Stimulated activated CD8-positive, alpha-beta memory T cell treated with anti-CD3 and anti-CD28 coated beads, Interleukin-15, amount 100 ng/mL, for 1 hour (primary cell): ENCODE measurements at regions not wholly inside any gene's neighbourhood (a gene's known extent, or its start where the extent isn't known, plus 50 kb on each side); places are given as distances from the start of the nearest gene placed in this dataset.
A peak's percentile ranks its signal among the peaks of the same experiment; 100 is the strongest.

Source experiments
- DNase-seq: peaks from one replicate; pipeline ENCODE4 v3.0.0-alpha.2; 2020; ENCODE audit warnings: low read depth

DNA sequence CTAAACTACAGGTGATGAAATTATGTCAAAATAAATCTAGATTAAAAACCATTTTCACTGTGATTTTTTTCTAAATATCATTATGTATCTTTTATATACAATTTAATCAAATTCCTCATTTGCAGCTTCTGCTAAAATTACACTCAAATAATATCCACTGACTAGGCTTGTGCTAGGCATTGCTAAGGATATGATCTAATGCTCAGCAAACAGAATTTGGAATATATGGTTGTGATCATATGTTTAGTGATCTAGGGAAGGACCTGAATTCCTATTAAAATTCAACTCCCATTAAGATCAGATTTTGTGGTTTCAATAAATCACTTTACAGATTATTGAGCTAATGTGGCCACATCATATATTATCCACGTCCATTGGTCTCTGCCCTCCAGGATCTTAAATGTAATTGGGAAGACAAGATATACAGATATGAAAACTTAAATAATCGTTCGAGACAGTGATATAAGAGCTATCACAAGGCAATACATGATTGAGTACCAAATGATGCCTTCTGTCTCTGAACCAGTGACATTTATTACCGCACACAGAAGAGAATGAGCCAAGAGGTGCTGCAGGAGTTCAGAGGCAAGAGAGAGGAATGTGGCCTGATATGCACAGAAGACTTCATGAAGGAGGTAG lies 206.0 kb upstream of the RPS6KA3 start:
- DNase-seq = no peak

DNA sequence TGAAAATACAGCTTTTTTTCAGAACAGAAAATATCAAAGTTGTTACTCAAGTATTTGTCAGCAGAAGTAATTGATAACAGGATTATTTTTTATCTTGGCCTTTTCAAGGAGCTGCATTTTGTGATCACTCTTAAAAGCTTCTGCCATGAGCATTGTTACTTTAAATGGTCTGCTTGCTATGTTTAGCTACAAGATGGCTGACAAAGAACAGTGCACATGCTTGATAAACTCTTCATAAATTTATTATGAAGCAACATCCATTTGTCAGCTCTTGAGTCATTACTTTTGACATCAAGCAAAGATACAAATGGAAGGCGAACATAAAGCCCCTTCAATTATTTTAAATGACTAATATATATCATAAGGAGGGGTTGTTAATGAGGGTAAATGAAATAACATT lies 205.4 kb upstream of the RPS6KA3 start:
- no peak for DNase-seq

DNA sequence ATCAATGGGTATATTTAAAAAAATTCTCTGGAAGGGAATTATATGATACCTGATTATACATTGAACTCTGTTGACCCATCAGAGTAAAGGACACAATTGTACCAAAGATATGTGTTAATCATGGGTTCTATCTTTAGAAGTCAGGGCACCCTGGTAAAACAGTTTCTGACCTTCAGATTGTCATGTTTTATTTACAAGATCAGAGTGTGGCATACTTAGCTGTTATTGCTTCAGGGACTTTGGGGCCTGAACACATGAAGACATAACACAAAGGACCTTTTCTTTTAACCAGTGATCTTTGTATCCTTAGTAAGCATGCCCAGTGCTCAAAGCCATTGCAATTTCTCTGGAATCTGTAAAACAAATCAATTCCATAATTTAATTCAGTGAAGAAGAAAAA lies 204.8 kb upstream of the RPS6KA3 start:
- DNase-seq = no peak

DNA sequence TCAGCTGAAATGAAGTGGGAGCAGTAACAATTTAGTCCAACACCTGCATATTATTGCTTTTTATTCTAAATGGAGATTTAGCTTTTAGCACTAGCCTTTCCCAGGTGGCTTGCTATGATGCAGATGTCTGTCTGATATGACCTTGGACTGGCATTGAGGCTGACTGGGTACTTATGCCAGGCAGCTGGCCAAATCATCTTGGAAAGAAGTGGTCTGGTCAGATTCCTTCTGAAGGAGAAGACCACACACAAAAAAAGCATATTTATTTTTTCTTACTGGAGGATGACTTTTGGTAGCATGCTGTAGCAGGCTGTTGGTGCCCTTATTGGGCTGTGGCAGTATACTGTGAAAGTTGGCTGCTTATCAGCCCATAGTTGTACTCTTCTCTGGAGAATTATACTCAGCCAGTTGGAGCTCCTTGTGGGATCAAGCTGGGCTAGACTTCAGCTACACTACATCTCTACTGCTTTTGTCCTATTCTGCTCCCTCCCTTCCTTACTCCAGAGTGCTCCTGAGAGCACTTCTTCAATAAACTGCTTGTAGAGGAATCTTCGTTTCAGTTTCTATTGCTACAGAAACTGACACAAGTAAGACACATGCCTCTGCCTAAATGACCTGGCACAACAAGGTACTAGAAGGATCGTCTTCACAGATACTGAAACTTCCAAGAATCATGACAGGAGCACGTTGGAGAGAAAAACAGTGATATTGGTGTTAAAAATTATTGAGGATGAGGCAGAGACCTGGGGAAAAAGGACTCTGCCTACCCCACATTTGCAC lies 196.8 kb upstream of the RPS6KA3 start:
- no peak for DNase-seq

DNA sequence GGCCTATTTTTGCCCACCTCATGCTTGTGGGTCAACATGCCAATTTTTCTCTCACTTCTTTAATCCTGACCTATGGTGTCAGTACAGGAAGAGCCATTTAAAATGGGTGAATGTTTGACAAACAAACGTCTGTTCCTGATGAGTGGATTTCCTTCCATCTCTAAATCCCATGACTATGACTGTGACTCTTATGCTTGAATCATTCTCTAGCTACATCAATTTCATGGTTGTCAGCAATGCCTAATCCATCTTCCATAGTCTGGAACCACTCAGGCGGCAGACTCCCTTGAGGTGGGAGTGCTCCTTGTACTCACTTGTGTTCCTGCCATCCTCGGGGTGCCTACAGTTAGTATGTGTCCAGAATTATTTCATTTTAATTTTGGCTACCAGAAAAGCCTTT lies 194.9 kb upstream of the RPS6KA3 start:
- DNase-seq = no peak

DNA sequence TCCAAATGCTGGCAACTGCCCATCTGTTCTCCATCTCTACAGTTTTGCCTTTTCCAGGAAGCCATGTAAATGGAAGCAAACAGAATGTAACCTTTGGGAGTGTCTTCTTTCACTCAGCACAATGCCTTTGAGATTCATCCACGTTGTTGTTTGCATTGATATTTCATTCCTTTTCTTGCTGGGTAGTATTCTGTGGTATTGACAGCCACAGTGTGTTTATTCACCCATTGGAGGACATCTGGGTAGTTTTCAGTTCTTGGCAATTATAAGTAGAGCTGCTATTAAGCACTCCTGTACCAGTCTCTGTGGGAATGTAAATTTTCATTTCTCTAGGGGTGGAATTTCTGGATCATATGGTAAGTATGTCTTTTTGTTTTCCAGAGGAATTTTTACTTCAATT lies 194.3 kb upstream of the RPS6KA3 start:
- DNase-seq = no peak

DNA sequence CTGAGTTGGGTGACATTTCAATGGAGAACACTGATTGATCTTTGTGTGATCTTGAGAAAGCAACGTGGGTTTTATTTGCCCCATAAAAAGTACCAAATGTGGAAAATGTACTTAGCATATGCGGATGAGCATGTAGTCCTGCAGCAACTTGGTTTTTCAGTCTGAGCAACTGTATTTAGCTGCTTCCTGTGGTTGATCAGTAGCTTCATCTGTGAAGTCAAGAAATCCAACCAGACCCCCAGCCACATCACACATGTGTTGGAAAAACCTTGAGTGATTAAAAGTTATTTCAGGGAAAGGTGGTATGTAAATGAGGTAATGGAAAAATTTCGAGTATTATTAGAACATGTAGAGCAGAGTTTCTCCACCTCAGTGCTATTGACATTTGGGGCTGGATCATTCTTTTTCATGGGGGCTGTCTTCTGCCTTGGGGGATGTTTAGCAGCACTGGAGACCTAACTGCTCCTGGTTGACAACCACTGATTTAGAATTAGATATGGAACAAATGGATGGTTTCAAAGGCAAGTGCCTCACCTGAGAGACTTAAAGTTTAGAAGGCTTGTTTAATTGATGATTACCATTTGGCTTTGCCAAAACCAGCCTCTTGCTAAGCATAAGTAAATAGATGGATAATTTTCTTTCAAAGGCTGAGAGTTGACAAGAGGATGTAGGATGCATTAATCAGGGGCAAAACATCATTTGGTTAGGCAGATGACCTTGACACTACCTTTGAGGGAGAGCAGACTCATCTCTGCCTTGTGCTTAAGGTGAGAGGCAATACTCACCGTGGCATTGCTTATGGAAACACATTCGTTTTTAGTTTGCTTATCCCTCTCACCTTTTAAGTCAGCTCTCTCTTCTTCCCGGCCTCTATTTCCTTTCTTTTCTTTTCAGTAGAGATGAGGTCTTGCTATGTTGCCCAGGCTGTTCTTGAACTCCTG lies 193.0 kb upstream of the RPS6KA3 start:
- DNase-seq = no peak

DNA sequence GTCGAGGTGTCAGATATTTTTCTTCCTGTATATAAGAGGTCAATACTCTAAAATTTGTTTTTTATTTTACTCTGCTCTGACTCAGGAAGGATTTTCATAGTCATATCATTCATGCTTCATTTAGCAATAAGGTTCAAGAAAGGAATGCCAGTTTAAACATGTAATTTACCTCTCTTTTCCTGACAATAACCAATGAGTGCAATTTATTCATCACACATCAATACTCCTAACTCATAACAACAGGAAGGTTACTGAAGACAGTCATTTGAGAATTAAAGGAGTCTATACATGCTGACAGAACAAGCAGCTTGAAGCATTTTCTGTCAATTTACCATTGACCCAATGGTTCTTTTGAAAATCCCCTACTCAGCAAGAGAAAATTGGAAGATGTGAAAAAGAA lies 190.3 kb upstream of the RPS6KA3 start:
- no peak for DNase-seq

DNA sequence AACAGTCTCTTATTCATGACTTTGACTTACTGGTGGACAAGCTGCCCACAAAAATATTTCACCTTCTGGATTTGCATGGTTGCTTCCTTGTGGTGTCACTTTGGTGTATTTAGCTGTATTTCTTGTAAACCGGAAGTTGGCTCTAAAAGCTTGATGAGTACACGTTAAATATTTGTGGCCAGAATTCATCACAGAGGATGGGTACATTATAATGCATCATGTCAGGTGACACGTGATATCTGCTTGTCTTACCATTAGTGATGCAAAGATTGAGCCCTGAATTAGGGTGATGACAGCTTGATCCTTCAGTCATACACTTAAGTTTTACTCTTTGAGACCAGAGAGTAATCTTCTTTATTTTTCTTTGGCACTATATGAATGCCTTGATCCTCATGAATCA lies 188.3 kb upstream of the RPS6KA3 start:
- DNase-seq = no peak

DNA sequence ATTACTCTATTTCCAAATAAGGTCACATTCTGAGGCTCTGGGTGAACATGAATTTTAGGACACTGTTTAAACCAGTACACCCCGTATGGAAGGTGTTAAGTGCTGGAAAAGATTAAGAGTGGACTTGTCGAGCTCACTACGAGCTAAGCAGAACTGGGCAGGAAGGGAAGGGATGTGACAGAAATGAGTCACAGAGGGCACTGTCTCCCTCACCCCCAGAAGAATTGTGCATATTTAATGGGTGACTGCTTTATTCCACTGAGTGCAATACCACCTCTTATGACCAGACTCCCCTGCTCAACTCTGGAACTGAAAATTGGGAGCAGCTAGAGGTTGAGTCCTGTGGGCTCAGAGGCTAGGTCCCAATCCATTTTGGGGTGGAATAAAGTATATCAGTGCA lies 187.4 kb upstream of the RPS6KA3 start:
- DNase-seq = no peak

DNA sequence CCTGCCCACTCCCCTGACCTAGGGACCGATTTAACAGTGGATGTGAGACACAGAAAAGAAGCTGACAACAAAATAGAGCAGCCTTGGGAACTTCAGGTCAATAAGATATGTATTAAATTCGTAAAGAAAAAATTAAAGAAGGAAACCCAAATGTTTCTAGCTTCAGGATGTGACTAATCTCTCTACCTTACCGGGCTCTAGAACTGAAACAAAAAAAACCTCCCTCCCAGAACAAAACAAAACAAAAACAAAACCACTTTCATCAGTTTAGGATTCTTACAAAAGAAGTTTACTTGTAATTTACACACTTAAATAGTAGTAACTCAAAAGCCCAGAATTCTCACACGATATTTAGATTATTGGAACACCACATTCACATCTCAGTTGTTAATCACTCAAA lies 185.8 kb upstream of the RPS6KA3 start:
- no peak for DNase-seq

DNA sequence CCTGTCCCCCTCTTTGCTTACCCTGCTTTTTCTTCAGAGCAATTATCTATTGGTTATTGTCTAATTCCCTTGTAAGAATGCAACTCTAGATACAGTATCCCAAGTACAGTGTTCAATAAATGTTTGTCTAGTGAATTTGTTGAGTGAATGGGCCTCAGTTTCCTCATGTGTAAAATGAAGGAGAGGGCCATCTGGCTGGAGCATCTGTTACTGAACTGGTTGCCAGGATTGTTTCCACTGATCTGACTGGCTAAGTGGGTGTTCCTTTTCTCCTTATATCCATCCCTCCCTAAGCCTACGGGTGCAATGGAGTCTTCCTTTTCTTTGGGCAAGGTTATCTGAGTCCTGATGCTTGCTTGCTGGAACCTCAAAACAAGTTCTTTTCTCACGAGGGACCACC lies 185.2 kb upstream of the RPS6KA3 start:
- no peak for DNase-seq

DNA sequence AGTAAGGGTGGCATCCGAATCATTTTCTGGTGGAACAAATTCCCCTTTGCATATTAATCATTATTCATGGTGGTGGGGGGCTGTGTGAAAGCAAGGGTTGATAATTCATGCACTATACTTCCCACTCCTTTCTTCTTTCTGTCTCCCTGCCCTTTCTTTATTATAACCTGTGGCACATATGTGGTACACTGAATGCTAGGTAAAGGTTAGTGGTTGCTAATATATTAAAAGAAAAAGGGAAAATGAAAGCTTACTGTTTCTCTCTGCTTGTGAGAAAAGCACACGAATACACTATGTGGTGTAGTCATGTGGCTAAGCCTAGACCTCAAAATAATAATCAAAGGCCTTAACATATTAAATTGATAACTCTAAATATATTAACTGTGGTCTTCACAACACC lies 178.4 kb upstream of the RPS6KA3 start:
- DNase-seq = no peak

DNA sequence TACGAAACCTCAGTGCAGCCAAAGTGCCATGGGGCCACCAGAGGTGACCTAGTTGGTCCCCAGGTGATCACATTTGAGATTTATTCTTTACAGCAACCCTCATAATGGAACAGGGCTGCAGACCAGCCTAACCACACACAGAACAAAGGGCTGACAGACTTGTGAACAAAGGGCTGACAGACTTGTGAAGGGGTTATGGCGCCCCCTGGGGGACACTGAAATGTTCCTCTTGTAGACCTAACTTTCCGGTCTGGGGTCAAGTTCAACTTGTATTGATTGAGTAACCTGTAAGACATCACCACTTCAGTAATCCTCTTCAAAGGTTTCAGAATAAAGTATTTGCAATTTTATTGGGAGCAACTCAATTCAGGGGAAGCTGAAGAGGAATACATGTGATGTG lies 175.9 kb upstream of the RPS6KA3 start:
- peak; percentile 76 for DNase-seq

DNA sequence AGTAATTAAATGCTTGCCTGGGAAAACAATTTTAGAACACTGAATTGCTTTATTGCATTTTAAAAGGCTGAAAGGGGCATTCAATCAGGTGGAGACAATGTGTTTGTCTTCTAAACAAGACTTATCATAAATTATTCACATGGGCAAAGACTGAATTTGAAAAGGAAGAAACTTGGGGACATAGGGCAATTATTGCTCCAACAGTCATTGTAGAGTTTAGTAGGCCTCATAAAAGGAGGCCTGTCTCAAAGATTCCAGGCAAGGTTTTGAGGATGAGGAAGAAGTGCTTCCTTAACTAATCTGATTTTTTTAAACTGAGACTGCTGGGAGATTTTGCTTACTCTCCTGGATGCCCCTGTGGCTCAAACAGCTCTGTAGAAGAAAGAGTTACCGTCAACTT lies 174.4 kb upstream of the RPS6KA3 start:
- DNase-seq = no peak

DNA sequence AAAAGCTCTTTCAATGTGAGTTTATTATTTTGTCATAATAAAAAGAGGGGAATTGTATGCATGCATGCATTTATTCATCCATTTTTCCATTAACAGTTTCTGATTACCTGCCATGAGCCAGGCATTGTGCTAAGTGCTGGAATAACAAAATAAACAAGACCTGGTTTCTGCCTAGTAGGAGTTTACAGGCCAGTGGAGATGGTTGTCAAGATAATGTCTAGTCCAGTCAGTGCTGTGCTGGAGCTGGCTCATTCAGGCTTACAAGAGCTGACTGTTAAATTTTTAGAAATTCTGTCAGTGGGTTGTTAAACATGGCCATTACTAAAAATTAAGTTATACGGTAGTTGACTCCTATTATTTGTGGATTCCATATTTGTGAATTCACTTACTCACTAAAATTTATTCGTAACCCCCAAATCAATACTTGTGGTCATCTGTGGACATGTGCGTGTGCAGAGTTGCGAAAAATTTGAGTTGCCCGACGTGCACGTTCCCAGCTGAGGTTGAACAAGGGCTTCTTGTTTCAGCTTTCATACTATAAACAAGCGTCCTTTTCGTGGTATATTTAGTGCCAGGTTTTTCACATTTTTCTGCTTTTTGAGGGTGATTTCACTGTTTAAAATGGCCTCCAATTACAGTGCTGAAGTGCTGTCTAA lies 172.3 kb upstream of the RPS6KA3 start:
- DNase-seq = no peak

DNA sequence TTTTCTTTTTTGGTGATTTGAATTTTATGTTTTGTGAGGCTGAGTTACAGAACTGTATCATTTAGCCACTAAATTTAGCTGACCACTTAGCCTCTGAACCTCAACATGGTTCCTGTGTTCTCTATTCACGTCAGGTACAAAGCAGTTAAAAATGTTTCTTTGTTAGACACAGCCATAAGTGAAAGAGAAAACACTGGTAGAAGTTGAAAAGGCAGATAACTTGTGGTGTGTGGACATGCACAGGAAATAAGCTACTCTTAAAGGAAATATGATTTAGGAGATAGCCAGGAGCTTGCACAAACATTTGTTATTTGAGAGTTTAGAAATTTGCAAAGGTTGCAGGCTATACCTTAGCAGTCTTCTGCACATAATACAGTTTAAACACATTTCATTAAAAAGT lies 171.0 kb upstream of the RPS6KA3 start:
- DNase-seq = no peak

DNA sequence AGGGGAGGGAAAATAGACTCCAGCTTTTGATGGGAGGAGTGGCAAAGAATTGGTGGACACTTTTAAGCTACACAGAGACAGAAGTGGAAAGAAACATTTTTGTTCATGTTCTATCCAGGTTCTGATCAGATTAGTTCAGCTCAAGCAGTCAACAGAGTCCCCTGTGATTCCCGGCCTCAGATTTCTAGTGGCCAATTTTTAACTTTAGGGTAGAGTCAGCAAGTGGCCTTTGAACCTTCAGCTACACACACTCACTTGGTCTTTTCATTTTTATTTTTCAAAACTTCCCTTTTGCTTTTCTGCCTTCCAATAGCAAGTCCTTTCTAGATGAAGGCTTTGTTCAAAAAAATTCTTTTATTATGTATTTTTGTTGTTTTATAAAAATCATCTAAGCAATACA lies 169.2 kb upstream of the RPS6KA3 start:
- DNase-seq = no peak

DNA sequence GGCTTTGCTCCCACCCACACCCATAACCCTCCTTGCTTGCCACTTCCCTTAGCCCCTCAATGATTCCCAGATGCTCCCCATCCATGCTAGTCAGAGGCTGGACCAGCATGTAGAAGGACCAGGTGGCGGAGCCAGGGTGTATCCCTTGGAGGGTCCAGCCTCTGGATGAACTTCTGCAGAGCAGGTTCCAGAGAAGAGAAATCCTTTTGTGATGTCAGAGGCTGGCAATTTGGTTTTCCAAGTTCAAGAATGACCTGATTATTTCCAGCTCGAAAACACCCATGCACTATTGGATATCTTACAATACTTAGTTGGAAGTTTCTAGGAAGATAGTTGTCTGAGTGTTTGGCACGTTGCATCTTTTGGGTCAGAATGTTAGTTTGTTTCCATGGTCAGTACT lies 168.3 kb upstream of the RPS6KA3 start:
- no peak for DNase-seq

DNA sequence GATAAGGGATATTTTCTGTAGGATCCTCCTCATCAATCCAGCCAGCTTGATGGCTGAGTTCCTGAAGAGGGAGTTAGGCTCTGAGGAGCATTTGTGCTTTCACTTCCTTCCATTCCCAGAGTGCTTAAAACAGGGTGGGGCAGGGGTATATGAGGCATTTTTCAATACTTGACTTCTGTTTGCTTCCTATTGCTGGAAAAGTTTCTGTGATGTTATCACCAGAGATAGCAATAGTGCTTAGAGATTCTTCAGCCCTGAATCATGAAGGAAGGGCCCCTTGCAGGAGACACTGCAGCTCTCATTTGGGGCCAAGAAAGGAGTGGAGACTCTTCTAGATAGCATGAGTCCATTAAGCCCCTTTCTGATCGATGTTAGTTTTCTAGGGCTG lies 166.7 kb upstream of the RPS6KA3 start:
- DNase-seq = no peak

DNA sequence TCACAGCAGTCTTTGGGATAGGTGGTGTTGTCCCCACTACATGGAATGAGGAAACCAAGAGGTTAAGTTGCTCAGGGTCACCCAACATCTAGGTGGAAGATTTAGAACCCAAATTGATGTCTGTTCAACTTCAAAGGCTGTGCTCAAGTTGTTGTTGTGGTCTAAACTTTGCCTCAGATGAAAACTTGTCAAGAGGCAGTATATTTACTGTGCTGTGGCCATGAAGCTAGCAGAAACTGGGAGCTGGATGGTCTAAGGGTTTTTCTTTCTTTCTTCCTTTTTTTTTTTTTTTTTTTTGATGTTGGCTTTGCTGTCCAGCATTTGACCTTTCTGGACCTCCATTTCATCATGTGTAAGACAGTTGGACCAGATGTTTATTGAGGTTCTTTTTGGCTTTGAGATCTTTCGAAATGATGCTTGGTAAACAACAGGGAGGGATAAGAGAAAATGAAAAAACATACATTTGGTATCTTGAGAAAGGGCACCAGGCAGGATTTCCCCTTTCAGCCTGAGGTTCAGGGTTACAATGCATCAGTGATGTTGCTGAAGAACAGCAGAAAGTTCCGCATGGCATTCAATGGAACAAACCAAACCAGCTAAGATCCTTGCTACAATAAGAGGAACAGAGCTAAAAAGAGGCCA lies 166.2 kb upstream of the RPS6KA3 start:
- DNase-seq = no peak

DNA sequence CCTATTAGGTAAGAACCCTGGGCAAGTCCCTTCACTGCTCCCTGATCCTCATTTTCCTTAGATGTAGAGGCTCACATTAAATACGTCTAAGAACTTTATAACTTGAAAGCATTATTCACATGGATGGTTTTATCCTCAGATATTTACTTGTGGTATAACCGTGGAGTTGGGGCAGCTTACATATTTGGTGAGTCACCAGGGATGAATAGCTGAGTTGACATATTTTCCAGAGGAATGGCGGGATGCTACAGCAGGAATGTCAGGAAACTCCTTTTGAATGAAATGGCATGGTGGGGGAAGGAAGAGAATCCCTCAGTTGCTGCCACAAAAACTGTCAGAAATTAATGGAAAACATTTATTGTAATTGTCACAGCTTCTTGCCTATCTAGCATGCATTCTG lies 165.3 kb upstream of the RPS6KA3 start:
- no peak for DNase-seq
